ENCODE measurements at regions not wholly inside any gene's neighbourhood (a gene's known extent, or its start where the extent isn't known, plus 50 kb on each side); places are given as distances from the start of the nearest gene placed in this dataset.

- TF ChIP-seq CTCF (IDR thresholded peaks at IDR 0.05; ENCODE audit: low read depth, low read length) (no peak), POLR2A (IDR thresholded peaks at IDR 0.05; ENCODE audit: extremely low read depth, insufficient read length) (no peak)
- TF ChIP-seq, protein P1, sequence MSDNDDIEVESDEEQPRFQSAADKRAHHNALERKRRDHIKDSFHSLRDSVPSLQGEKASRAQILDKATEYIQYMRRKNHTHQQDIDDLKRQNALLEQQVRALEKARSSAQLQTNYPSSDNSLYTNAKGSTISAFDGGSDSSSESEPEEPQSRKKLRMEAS (IDR thresholded peaks at IDR 0.05; ENCODE audit: low read depth, low read length), result no peak
Measured at GRCh38 chr2:100670232-100670631, 107.4 kb downstream of the PDCL3 start.

Data from NB4 (cell line).